KOPT-K1 (cell line): ENCODE measurements at regions not wholly inside any gene's neighbourhood (a gene's known extent, or its start where the extent isn't known, plus 50 kb on each side); places are given as distances from the start of the nearest gene placed in this dataset.
"Not testable (repeated sequence)": the region's sequence is repeated elsewhere in the genome, so short reads cannot be mapped to it uniquely, and the experiment has no call there.

Experiments
- H3K27ac ChIP-seq: fragments of 200-600 bp; sonication (generic); 2 replicates; pipeline ENCODE4 v1.5.1; 2016; ENCODE audit warnings: antibody characterized with exemption, mild to moderate bottlenecking, low read depth, low read length; ENCODE audit not compliant: poor library complexity, severe bottlenecking
- H3K36me3 ChIP-seq: fragments of 200-600 bp; sonication (generic); 2 replicates; pipeline ENCODE4 v1.5.1; 2017; ENCODE audit warnings: antibody characterized with exemption, mild to moderate bottlenecking, low read length, moderate library complexity; ENCODE audit not compliant: insufficient read depth
- H3K9me3 ChIP-seq: fragments of 200-600 bp; sonication (generic); 2 replicates; pipeline ENCODE4 v1.5.1; 2017; ENCODE audit warnings: antibody characterized with exemption, low read length, mild to moderate bottlenecking; ENCODE audit not compliant: insufficient read depth, poor library complexity, severe bottlenecking

DNA sequence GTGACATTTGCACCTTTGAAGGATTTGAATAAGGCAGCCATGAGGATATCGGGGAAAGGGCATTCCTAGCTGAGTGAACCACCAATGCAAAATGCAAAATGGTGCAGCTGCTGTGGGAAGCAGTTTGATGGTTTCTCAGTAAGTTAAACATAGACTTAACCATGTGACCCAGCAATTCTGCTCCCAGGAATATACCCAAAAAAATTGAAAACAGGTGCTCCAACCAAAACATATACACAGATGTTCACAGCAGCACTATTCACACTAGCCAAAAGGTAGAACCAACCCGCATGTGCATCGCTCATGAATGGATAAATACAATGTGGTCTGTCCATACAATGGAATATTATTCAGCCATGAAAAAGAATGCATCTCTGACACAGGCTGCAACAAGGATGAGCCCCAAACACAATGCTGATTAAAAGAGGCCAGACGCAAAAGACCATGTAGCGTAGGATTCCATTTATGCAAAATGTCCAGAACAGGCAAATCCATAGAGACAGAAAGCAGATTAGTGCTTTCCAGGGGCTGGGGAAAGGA is 215.0 kb upstream of the MYL2 start:
- no peak overlapping the region for H3K27ac ChIP-seq
- no peaks in the 10 kb centered on the region for H3K36me3 ChIP-seq
- H3K9me3 ChIP-seq: peaks cover 30% of the 10 kb centered on the region

DNA sequence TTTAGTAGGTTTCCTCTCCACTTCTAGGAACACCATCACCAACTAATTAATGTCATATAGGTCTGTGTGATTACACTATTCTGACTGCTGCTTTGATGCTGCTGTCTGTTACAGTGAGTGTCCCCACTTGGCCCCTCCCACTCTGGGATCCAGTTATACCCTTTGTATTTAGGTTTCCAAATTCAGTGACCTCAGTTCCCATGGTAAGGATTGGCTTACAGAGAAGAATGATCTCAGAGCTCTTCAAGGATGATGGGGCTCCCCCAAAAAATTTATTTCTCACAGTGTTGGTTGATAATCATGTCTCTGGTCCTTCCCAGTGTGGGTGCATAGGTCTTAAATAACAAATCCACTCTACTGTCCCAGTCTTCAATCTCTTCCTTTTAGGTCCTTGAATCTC is 210.0 kb upstream of the MYL2 start:
- H3K9me3 ChIP-seq: peaks cover 32% of the 10 kb centered on the region
- no peaks in the 10 kb centered on the region for H3K36me3 ChIP-seq
- H3K27ac ChIP-seq: no peak overlapping the region

DNA sequence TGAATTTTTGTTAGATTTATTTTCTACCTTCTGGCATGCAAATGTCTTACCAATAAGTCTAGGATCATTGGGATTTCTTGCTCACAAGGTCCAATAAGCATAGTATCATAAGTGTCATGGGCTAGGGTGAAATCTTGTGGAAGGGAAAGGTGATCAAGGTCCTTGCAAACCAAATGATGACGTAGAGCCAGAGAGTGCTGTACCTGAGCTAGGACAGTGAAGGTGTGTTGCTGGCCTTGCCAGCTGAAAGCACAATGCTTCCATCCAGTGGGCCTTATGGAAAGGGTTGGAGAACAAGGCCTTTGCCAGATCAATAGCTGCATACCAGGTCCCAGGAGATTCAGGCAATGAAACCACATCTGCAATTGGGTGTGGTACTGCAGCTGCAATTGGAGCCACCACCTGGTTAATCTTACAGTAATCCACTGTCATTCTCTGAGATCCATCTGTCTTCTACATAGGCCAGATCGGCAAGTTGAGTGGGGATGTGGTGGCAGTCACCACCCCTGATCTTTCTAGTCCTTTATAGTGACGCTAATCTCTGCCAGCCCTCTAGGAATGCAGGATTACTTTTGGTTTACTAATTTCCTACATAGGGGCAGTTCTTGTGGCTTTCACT is 208.9 kb upstream of the MYL2 start:
- Histone ChIP-seq H3K27ac (no peak overlapping the region), H3K9me3 (peaks cover 22% of the 10 kb centered on the region), H3K36me3 (no peaks in the 10 kb centered on the region)

DNA sequence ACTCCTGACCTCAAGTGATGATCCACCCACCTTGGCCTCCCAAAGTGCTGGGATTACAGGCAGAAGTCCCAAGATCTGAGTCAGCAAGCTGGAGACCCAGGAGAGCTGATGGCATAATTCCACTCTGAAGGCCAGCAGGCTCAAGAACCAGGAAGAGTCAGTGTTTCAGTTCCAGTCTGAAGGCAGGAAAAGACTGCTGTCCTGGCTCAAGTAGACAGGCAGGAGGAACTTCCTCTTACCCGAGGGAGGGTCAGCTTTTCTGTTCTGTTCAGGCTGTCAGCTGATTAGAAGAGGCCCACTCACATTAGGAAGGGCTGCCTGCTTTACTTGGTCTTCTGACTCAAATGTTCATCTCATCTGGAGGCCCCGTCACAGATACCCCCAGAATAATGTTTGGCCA is 206.0 kb upstream of the MYL2 start:
- Histone ChIP-seq H3K36me3 (no peaks in the 10 kb centered on the region), H3K27ac (no peak overlapping the region), H3K9me3 (peaks cover 7% of the 10 kb centered on the region)

DNA sequence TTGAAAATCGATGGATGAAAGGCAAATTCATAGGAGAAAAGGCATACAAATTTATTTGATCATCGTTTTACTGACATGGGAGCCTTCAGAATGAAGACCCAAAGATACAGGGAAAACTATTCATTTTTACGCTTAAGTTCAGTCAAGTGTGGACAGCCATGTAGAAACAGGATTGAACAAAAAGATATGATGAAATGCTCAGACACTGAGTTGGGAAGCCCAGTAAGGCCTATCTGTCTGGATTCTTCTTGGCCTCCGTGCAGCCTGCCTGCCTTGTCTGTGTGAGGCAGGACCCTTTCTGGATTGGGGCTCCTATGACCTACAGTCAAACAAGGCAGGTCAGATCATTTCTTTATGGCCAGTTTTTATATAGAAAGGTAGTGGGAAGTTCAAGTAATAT is 203.8 kb upstream of the MYL2 start:
- Histone ChIP-seq H3K36me3 (no peaks in the 10 kb centered on the region), H3K27ac (no peak overlapping the region), H3K9me3 (peaks cover 7% of the 10 kb centered on the region)

DNA sequence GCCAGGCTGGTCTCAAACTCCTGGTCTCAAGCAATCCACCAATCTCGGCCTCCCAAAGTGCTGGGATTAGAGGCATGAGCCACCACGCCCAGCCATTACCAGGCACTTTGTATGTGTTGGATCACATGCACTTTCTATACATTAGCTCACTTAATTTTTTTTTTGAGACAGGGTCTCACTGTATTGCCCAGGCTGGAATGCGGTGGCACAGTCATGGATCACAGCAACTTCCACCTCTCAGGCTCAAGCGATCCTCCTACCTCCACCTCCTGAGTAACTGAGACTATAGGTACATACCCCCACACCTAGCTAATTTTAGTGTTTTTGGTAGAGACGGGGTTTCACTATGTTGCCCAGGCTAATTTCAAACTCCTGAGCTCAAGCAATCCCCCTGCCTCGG is 203.0 kb upstream of the MYL2 start:
- no peak overlapping the region for H3K27ac ChIP-seq
- H3K9me3 ChIP-seq: peaks cover 7% of the 10 kb centered on the region
- no peaks in the 10 kb centered on the region for H3K36me3 ChIP-seq

DNA sequence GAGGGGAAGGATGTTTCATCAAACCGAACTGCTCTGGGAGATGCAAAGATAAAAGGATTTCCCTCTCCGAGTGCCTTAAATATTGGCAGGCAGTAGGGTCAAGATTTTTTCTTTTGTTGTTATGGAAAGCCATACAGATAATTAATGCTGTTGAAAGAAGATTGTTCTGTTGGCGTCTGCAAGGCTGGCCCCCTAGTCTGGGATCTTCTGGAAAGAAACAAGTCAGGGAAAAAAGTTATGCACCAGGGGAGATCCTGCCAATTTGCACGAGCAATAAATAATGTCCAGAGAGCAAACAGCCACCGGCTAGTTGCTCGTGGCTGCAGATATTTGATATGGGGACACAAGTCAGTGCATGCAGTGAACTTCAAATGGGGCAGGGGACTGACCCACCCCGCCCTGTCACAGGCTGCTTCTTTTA is 202.1 kb upstream of the MYL2 start:
- H3K36me3 ChIP-seq: no peaks in the 10 kb centered on the region
- H3K27ac ChIP-seq: no peak overlapping the region
- H3K9me3 ChIP-seq: peaks cover under 1% of the 10 kb centered on the region

DNA sequence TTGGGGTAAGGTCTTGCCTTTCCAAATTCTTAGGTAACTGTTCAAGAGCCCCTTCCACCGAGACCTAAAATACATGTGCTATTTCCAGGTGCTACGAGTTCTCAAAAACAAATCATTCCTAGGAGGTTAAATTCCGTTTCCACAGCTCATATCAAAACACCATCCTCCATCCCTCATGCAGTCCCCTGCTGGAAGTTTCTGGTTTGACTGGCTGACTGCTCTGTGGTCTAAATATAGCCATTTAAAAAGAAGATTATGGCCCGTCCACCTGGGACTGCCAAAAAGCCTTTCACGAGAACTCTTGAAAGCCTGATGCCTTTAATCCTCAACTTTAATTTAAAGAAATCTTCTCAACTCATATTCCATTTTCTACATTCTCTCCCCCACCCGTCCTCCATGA is 201.5 kb upstream of the MYL2 start:
- Histone ChIP-seq H3K27ac (no peak overlapping the region), H3K9me3 (no peaks in the 10 kb centered on the region), H3K36me3 (no peaks in the 10 kb centered on the region)

DNA sequence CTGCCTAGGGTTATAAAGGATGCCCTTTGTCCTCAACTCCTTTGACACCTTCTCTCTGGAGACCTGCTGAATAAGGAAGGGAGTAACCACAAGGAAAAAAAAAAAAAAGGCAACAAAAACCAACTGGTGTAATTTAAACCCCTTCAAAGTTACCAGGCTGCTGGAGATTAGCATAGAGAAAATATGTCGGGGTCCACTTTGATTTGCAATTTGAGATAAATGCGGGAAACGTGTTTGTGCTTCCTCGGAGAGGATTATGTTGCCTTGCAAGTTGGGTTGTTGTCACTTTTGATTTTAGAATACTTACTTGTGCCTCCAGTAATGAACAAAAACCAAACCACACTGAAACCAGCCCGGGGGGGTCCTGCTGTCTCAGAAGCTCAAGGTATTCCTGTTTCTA is 200.2 kb upstream of the MYL2 start:
- Histone ChIP-seq H3K9me3 (no peaks in the 10 kb centered on the region), H3K36me3 (no peaks in the 10 kb centered on the region), H3K27ac (no peak overlapping the region)

DNA sequence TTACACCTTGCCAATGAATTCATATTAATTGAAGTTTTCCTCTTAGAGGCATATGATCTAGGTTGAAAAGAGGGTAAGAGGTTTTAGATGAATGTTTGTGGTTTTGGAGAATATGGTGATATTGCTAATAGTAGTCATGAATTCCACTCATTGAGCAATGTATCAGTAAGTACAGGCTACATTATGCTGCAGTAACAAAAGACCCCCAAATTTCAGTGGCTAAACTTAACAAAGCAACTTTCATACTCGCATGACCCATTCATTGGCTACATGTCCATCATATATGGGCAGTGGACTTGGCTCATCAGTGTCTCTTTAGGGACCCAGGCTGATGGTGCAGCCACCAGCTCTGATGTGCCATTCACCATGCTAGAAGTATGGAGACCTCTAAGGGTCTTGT is 196.6 kb upstream of the MYL2 start:
- Histone ChIP-seq H3K9me3 (no peaks in the 10 kb centered on the region), H3K36me3 (no peaks in the 10 kb centered on the region), H3K27ac (no peak overlapping the region)

DNA sequence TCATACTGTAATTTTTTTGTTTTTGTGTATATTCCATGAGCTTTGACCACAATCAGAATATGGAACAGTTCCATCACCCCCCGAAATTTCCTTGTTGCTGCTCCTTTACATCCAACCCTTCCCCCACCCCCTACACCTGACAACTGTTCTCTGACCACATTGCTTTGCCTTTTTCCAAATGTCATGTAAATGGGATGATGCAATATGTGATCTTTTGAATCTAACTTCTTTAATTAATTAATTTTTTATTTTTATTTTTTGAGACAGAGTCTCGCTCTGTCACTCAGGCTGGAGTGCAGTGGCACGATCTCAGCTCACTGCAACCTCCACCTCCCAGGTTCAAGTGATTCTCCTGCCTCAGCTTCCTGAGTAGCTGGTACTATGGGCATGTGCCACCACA is 192.9 kb upstream of the MYL2 start:
- not testable (repeated sequence) for H3K9me3 ChIP-seq, H3K36me3 ChIP-seq, H3K27ac ChIP-seq

DNA sequence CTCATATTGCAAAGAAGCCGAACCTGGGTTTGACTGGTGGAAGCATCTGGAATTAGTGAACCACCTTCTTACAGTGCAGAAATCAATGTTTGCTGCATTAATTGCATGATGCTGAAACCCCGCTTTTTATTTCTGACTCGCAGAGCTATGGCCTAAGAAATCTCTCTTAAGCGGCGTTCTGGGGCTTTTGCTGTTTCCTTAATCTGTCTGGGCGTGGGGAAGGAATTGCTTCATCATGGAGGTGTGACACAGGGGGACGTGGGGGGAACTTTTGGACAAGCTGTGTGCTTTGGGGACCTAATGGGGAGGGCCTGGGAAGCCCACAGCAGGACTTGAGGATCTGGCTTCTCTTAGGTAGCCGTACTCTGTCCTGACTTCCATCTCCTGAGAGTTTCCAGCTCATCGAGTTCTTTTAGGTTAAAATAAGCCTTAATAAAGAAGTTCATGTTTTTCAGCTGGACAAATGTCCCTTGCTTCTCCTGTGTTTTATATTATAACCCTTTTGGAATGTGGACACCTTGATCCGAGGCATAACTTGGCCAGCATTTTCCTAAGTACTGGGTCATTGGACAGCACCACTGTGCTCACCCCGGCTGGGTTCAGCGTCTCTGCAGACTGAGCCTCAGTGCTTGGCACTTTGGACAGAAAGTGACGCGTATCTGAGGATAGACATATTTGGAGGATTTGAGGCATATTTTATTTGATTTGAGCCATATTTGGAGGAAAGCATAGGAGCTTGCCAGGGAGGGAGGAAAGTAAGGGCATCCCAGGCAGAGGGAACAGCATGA is 192.1 kb upstream of the MYL2 start:
- Histone ChIP-seq H3K36me3 (no peaks in the 10 kb centered on the region), H3K9me3 (no peaks in the 10 kb centered on the region), H3K27ac (no peak overlapping the region)

DNA sequence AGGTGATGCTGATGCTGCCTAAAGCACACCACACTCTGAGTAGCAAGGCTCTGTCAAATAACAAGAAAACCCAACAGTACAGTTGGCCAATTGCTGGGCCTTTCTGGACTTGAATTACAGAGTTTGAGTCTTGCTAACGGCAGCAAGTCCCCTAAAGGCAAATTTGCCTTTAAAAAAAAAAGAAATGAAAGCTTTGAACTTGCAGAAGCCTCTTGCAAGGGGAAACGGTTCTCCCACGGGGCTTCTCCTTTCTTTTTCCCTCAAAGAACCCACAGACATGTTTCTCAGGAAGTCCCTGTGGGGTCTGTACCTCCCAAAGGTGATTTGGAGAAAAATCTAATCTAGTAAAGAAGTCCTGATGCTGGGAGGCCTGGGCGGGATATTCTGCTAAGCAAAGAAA is 191.3 kb upstream of the MYL2 start:
- no peak overlapping the region for H3K27ac ChIP-seq
- H3K36me3 ChIP-seq: no peaks in the 10 kb centered on the region
- no peaks in the 10 kb centered on the region for H3K9me3 ChIP-seq

DNA sequence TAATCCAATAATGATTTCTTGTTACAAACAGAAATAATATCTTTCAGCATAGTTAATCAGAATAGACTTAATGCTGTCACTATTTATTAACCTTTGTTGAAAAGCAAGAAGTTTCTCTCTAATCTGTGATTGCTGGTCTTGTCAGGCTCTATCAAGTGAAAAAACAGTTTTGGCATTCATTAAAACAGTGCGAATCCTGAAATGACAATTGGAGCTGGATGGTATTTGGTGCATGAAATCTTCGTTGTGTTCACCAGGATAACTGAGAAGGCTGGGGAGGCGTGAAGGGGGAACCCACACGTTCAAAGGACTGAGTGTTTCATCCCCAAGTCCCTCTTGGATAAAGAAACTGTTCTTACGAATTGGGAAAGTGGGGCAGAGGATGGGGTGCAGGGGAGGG is 190.2 kb upstream of the MYL2 start:
- H3K36me3 ChIP-seq: no peaks in the 10 kb centered on the region
- no peaks in the 10 kb centered on the region for H3K9me3 ChIP-seq
- no peak overlapping the region for H3K27ac ChIP-seq

DNA sequence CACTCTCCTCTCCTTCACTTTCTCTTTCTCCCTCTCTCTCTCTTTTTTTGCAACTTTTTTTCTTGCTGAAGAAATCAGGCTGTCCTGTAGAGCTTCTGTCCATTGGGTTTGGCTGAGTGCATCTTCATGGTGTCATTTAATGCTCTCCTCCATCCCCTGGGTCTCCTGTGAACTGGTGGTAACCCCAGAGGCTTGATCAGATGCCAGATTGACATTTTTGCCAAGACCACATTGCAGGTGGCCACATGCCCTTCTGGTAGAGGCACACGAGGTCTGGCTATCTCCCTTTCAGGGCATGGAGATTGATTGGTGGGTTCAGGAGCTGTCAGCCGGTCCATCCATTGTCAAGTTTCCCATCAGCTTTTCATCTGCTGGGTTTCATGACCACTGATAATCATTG is 188.3 kb upstream of the MYL2 start:
- H3K9me3 ChIP-seq: no peaks in the 10 kb centered on the region
- H3K36me3 ChIP-seq: no peaks in the 10 kb centered on the region
- H3K27ac ChIP-seq: no peak overlapping the region
